Spleen (tissue), 11 donors: ENCODE measurements at regions not wholly inside any gene's neighbourhood (a gene's known extent, or its start where the extent isn't known, plus 50 kb on each side); places are given as distances from the start of the nearest gene placed in this dataset.
"Not testable (repeated sequence)": the region's sequence is repeated elsewhere in the genome, so short reads cannot be mapped to it uniquely, and the experiment has no call there.

ENCODE experiments used
- DNase-seq: peaks from one replicate; pipeline ENCODE4 v3.0.0-alpha.2; 2020
- H3K27ac ChIP-seq, 8 donors: fragments of 200-600 bp; sonication (generic) in 7 of 8; 1 replicate in 4 of 8; 2 replicates in 4 of 8; pipeline versions ENCODE4 v1.5.0 to v1.8.0; 2016 to 2021; ENCODE audit warnings: inconsistent platforms in 4 of 8, mild to moderate bottlenecking in 4 of 8, moderate library complexity in 1 of 8
- H3K27me3 ChIP-seq, 7 donors: fragments of 200-600 bp; sonication (generic) in 6 of 7; replicated peaks in 1 of 7; 1 replicate in 4 of 7; 2 replicates in 3 of 7; pipeline versions ENCODE4 v1.5.0 to v1.8.0; 2016 to 2021; ENCODE audit warnings: inconsistent platforms in 3 of 7, mild to moderate bottlenecking in 1 of 7
- H3K36me3 ChIP-seq, 6 donors: fragments of 200-600 bp; sonication (generic) in 5 of 6; 1 replicate in 4 of 6; 2 replicates in 2 of 6; pipeline versions ENCODE4 v1.5.0 to v1.8.0; 2016 to 2021; ENCODE audit warnings: inconsistent platforms in 2 of 6
- H3K4me1 ChIP-seq, 6 donors: fragments of 200-600 bp; sonication (generic) in 5 of 6; 1 replicate in 3 of 6; 2 replicates in 3 of 6; pipeline versions ENCODE4 v1.5.0 to v1.8.0; 2016 to 2021; ENCODE audit warnings: inconsistent platforms in 3 of 6
- H3K4me3 ChIP-seq, 8 donors: fragments of 200-600 bp; sonication (generic) in 7 of 8; 1 replicate in 4 of 8; 2 replicates in 4 of 8; pipeline versions ENCODE4 v1.5.0 to v1.8.0; 2016 to 2021; ENCODE audit warnings: inconsistent platforms in 4 of 8, mild to moderate bottlenecking in 4 of 8, moderate library complexity in 2 of 8
- H3K9me3 ChIP-seq, 8 donors: fragments of 200-600 bp; sonication (generic) in 7 of 8; 1 replicate in 4 of 8; 2 replicates in 4 of 8; pipeline versions ENCODE4 v1.5.0 to v1.8.0; 2016 to 2021; ENCODE audit warnings: inconsistent platforms in 4 of 8
- POLR2A ChIP-seq, 3 donors: fragments of 450-650 bp; IDR thresholded peaks; one replicate each; pipeline ENCODE4 v1.5.1; 2017; ENCODE audit warnings: antibody characterized with exemption in 3 of 3, mild to moderate bottlenecking in 1 of 3
- POLR2AphosphoS5 ChIP-seq, 3 donors: sonication (generic); formaldehyde crosslinking; IDR thresholded peaks; one replicate each; pipeline ENCODE4 v1.5.1; 2017; ENCODE audit warnings: antibody characterized with exemption in 3 of 3
- WGBS, 5 donors: extraction: QIAGEN DNeasy Blood & Tissue Kit in 3 of 5; methylation state at CpG; one replicate each; pipeline versions ENCODE4 v1.1.5 to v1.1.7; 2013 to 2018; 5-methylcytosine and 5-hydroxymethylcytosine counted together
- intact Hi-C: fragments of 100-400 bp; cut with DNase I; formaldehyde crosslinking; loops from one replicate; pipeline ENCODE4 v1.15.0; 2023; ENCODE audit warnings: low total_unique reads
- TF ChIP-seq, protein P1 (sequence below), 11 experiments: fragments of 200-600 bp in 7 of 11; fragments of 450-650 bp in 4 of 11; sonication (generic) in 4 of 11; IDR thresholded peaks in 8 of 11; conservative IDR thresholded peaks in 3 of 11; 1 replicate in 7 of 11; 2 replicates in 4 of 11; pipeline versions ENCODE4 v1.4.0 to v1.8.0; 2016 to 2021; ENCODE audit warnings: antibody characterized with exemption in 11 of 11, inconsistent platforms in 4 of 11, mild to moderate bottlenecking in 1 of 11
- donor health status: healthy with polysubstance abuse.
- donor health status: DM: no; HTN: no; CAD: no; lungs with moderate emphysema.
- donor health status: DM: no; HTN: no; CAD: no.
- donor health status: Bipolar disorder and iron deficiency.
- donor health status: healthy.
- donor health status: DM: no; HTN: no; CAD: no.
- donor health status: DM: yes; HTN: yes; CAD: no.

GRCh38 chr12:46900734-46901463 is 75.1 kb upstream of the SLC38A4 start:
- Histone ChIP-seq H3K27ac (no peak overlapping the region), H3K9me3 (no peaks in the 10 kb centered on the region), H3K4me3 (no peak overlapping the region), H3K4me1 (no peaks in the 10 kb centered on the region), H3K36me3 (no peaks in the 10 kb centered on the region), H3K27me3 (no peaks in the 10 kb centered on the region)
- 73 to 81% (median 78%) methylated on average over 3 of the region's 3 CpGs for WGBS, 5 donors
- intact Hi-C loops, result no loop called here
- TF ChIP-seq, protein P1, sequence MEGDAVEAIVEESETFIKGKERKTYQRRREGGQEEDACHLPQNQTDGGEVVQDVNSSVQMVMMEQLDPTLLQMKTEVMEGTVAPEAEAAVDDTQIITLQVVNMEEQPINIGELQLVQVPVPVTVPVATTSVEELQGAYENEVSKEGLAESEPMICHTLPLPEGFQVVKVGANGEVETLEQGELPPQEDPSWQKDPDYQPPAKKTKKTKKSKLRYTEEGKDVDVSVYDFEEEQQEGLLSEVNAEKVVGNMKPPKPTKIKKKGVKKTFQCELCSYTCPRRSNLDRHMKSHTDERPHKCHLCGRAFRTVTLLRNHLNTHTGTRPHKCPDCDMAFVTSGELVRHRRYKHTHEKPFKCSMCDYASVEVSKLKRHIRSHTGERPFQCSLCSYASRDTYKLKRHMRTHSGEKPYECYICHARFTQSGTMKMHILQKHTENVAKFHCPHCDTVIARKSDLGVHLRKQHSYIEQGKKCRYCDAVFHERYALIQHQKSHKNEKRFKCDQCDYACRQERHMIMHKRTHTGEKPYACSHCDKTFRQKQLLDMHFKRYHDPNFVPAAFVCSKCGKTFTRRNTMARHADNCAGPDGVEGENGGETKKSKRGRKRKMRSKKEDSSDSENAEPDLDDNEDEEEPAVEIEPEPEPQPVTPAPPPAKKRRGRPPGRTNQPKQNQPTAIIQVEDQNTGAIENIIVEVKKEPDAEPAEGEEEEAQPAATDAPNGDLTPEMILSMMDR (IDR thresholded peaks at IDR 0.05 in 8 of 11, conservative IDR thresholded peaks at IDR 0.05 in 3 of 11), result no peak
- TF ChIP-seq POLR2AphosphoS5 (IDR thresholded peaks at IDR 0.05) (no peak), POLR2A (IDR thresholded peaks at IDR 0.05) (no peak)
- no peak for DNase-seq

DNA sequence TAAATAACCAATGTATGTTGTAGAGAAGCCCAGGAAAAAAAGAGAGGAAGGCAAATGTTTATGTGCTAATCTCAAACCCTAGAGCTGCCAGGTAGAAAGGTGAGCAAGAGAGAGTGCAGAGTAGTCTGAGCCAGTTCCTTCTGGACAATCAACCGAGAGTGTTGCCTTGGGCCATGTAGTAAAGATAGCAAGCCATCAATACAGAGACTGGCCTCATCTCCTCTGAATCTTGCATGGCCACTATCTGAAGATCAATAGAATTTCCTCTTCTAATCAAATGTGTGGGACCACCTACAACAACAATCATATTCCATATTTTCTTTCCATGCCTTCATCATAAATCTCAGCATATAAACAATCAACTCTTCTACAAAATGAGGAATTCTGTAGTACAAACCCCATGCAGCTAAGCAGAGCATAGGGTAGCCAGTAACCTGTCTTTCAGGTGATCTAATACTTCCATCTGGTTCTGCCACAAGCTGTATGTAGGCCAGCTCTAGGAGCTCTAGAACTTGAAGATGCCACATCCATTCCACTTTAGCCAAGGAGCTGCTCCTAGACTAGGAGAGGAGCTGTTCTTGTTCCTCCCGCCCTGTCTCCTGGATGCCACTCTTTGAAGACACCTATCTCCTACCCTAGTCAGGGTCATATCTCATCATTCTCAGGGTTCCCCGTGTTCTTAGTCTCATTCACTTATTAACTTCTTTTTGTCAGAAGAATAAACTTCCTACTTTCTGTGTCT is 75.8 kb upstream of the SLC38A4 start:
- H3K36me3 ChIP-seq, result no peaks in the 10 kb centered on the region
- intact Hi-C loops, result no loop called here
- no peak for TF ChIP-seq POLR2A (IDR thresholded peaks at IDR 0.05)
- no peaks in the 10 kb centered on the region for H3K9me3 ChIP-seq
- no peak overlapping the region for H3K27ac ChIP-seq
- no peak overlapping the region for H3K4me3 ChIP-seq
- 33 to 94% (median 79%) methylated on average over 3 of the region's 3 CpGs for WGBS, 5 donors
- H3K4me1 ChIP-seq, result no peaks in the 10 kb centered on the region
- DNase-seq, result no peak
- no peaks in the 10 kb centered on the region for H3K27me3 ChIP-seq

GRCh38 chr12:46903058-46903457 is 77.3 kb upstream of the SLC38A4 start:
- no peak overlapping the region for H3K4me3 ChIP-seq
- TF ChIP-seq POLR2AphosphoS5 (IDR thresholded peaks at IDR 0.05) (no peak), POLR2A (IDR thresholded peaks at IDR 0.05) (no peak)
- TF ChIP-seq, protein P1 (IDR thresholded peaks at IDR 0.05 in 8 of 11, conservative IDR thresholded peaks at IDR 0.05 in 3 of 11), result no peak
- H3K4me1 ChIP-seq, result no peaks in the 10 kb centered on the region
- intact Hi-C loops, result no loop called here
- H3K36me3 ChIP-seq, result no peaks in the 10 kb centered on the region
- DNase-seq, result no peak
- no peaks in the 10 kb centered on the region for H3K9me3 ChIP-seq
- WGBS, 5 donors, result 79 to 96% (median 92%) methylated on average over 2 of the region's 2 CpGs
- no peaks in the 10 kb centered on the region for H3K27me3 ChIP-seq
- H3K27ac ChIP-seq, result no peak overlapping the region

GRCh38 chr12:46904406-46905238 is 78.8 kb upstream of the SLC38A4 start:
- intact Hi-C loops, result no loop called here
- no peak overlapping the region for H3K27ac ChIP-seq
- no peaks in the 10 kb centered on the region for H3K36me3 ChIP-seq
- no peaks in the 10 kb centered on the region for H3K4me1 ChIP-seq
- no peak for DNase-seq
- 83 to 93% (median 88%) methylated on average over 12 of the region's 12 CpGs for WGBS, 5 donors
- no peaks in the 10 kb centered on the region for H3K27me3 ChIP-seq
- no peak overlapping the region for H3K4me3 ChIP-seq
- TF ChIP-seq, protein P1 (IDR thresholded peaks at IDR 0.05 in 8 of 11, conservative IDR thresholded peaks at IDR 0.05 in 3 of 11), result no peak
- TF ChIP-seq POLR2A (IDR thresholded peaks at IDR 0.05) (no peak), POLR2AphosphoS5 (IDR thresholded peaks at IDR 0.05) (no peak)
- H3K9me3 ChIP-seq, result peaks cover 0 to 7% (median under 1%) of the 10 kb centered on the region in 8 donors

GRCh38 chr12:46905239-46905627 is 79.4 kb upstream of the SLC38A4 start:
- WGBS, 5 donors, result 55 to 73% (median 69%) methylated on average over 4 of the region's 4 CpGs
- DNase-seq, intact Hi-C loops: not testable (repeated sequence)

More at GRCh38 chr12:46905239-46905627, 79.4 kb upstream of the SLC38A4 start:
- not testable (repeated sequence) for H3K4me3 ChIP-seq, H3K36me3 ChIP-seq, H3K27me3 ChIP-seq, H3K27ac ChIP-seq, H3K4me1 ChIP-seq
- peaks cover 0 to 13% (median 6%) of the 10 kb centered on the region in 8 donors for H3K9me3 ChIP-seq
